Stimulated activated CD4-positive, alpha-beta T cell treated with anti-CD3 and anti-CD28 coated beads, TNF-alpha, amount 100 ng/mL, for 48 hours (primary cell): ENCODE measurements at regions not wholly inside any gene's neighbourhood (a gene's known extent, or its start where the extent isn't known, plus 50 kb on each side); places are given as distances from the start of the nearest gene placed in this dataset.

Experiments
- DNase-seq, 3 donors: peaks; one replicate each; pipeline ENCODE4 v3.0.0-alpha.2; 2020; ENCODE audit warnings: low read depth in 3 of 3

GRCh38 chr2:33903215-33903614 lies 304.1 kb upstream of the FAM98A start:
- DNase-seq: no peak

DNA sequence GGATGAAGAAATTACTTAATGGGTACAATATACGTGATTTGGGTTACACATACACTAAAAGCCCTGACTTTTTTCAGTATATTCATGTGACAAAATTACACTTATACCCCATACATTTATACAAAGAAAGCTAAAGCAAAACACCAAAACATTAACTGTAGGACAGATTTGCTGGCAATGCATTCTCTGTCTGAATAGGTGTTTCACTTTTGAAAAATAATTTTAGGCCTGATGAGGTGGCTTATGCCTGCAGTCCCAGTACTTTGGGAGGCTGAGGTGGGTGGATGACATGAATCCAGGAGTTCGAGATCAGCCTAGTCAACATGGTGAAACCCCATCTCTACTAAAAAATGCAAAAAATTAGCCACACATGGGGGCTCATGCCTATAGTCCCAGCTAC lies 301.5 kb upstream of the FAM98A start:
- no peak for DNase-seq

- no peak for DNase-seq
Measured at GRCh38 chr2:33897741-33898140, 298.6 kb upstream of the FAM98A start.

DNA sequence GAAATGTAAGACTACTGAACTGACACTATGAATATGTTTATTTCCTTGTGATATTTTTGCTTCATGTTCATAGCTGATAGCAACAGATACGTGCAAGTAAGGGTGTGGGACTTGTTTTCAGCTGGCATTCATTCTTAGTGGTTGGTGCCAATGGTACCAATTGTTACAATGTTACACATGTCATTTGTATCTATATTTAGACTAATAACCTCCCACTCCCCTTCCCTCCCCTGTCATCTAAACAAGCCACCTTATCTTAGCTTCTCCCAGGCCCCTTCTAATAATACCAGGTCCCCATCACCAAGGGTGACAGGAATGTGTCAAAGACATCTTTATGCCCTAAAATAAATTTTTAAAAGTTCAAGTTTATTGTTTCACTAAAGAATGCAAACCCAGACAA lies 294.7 kb upstream of the FAM98A start:
- DNase-seq: no peak

- no peak for DNase-seq
Measured at GRCh38 chr2:33891616-33892015, 292.5 kb upstream of the FAM98A start.

- no peak for DNase-seq
Measured at GRCh38 chr2:33890686-33891085, 291.6 kb upstream of the FAM98A start.

DNA sequence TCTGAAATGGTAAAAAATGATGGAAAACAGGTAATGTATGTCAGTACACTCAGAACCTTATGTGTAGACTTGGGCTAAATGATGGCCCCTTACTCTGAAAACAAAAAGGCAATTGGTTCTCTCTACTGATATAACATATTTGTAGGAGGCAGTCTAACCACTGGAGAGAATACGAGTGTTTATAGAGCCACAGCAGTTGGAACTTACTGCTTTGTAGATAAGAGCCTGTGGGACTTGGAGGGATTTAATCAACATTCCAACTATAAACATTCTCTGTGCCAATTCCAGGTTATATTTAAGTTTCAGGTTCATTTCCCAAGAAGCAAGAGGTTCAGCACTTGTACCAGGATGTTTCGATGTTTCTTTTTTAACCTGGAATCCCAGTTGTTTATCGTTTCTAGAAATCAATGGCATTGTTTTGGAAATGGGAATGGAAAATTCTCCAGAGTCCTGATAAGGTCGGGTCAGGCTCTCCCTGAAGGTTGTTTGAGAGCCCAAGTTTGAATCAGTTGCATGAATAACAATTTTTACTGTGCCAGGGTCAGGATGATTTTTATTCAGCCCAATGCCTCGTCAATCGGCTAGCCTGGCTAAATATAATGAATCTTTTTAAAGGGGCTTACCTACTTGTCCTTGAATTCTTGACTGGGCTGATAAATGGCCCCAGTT lies 278.4 kb upstream of the FAM98A start:
- no peak for DNase-seq

- DNase-seq: no peak
Measured at GRCh38 chr2:33873076-33873605, 274.0 kb upstream of the FAM98A start.

DNA sequence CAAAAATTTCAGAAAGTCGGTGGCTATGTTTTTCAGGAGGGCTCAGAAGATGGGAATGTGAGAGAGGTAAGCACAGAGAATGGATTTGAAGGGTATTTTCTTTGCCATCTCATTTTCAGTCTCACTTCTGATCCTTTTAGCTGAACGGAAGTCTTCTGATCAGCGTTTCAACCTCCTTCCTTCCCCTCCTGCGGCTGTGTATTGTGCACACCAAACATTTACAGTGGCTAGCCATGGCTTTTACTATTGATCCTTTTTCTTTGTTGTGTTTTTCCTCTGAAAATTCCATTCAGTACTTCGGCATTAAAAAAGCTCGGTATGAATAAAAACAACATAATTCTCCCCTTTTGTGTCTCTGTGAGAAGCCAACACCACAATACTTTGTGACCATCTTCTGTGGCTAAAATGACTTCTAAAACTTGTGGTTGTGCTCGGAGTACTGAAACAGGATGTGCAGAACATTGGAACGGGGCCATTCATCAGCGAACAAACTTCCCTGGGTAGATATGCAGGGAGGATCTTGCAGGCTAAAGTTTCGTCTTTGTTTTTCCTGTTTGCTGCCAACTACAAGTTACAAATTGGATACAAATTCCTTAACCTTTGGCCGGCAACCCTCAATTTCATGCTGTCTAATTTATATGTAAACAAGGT lies 260.8 kb upstream of the FAM98A start:
- DNase-seq: no peak

DNA sequence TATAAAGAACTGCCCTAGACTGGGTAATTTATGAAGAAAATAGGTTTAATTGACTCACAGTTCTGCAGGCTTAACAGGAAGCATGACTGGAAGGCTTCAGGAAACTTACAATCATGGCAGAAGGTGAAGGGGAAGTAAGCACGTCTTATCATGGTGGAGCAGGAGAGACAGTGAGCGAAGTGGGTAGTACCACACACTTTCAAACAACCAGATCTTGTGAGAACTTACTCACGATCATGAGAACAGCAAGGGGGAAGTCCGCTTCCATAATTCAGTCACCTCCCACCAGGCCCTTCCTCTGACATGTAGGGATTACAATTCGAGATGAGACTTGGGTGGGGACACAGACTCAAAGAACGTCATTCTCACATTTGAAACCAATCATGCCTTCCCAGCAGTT lies 260.1 kb upstream of the FAM98A start:
- DNase-seq: no peak

GRCh38 chr2:33848486-33848885 lies 249.4 kb upstream of the FAM98A start:
- no peak for DNase-seq

DNA sequence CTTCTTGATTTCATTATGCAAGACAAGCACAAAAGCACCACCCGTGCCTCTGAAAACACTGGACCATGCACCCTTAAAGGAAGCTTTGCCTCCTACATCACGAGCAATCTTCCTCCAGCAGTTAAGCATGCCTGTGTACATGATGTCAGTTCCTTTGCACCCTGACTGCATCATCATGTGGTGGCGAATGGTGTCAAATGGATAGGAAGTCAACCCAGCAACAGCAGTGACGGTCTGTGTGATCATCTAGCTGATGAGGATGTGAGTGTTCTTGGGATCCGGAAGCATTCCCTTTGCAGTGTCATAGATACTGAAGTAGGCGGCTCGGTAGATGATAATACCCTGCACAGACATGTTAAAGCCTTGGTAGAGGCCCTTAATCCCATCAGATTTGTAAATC lies 240.7 kb upstream of the FAM98A start:
- no peak for DNase-seq

- DNase-seq: no peak
Measured at GRCh38 chr2:33836628-33837027, 237.5 kb upstream of the FAM98A start.

DNA sequence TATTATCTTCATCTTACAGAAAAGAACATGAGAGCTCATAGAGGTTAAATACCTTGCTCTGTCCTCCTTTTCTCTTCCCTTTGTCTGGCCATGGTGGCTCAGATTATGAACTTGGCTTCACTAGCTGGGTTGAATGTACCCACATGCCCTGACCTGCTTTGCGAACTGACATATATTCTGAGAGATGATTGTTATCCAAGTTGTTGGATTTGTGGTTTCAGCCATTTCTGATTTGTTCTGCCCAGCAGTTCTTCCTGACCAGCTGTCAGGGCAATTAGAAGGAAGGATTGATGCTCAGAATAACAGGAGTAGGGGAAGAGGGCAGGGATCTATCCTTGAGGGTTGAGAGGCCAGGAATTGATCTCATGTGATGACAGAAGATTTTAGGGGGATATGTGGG lies 236.8 kb upstream of the FAM98A start:
- DNase-seq: no peak

GRCh38 chr2:33822964-33823363 lies 223.9 kb upstream of the FAM98A start:
- DNase-seq: no peak

GRCh38 chr2:33812707-33813106 lies 213.6 kb upstream of the FAM98A start:
- no peak for DNase-seq

- no peak for DNase-seq
Measured at GRCh38 chr2:33810046-33810835, 211.1 kb upstream of the FAM98A start.

GRCh38 chr2:33806041-33806440 lies 206.9 kb upstream of the FAM98A start:
- DNase-seq: no peak

DNA sequence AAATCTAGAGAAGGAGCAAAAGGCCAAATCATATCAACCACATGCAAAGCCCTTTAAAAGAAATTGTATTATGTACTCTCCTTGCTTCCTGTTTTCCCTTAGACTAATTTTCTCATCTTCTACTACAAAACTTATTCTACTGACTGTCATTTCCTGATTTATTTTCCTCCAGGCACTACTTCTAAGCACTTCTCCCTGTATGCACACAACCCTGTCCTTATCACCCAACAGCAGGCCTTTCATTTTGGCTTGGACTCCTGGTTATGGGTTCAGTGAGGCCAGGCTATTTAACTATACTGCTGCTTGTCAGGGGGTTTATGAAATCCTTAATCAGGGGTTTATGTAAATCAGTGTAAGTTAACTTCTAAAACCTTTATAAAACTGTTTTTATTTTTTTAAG lies 205.1 kb upstream of the FAM98A start:
- DNase-seq: no peak

DNA sequence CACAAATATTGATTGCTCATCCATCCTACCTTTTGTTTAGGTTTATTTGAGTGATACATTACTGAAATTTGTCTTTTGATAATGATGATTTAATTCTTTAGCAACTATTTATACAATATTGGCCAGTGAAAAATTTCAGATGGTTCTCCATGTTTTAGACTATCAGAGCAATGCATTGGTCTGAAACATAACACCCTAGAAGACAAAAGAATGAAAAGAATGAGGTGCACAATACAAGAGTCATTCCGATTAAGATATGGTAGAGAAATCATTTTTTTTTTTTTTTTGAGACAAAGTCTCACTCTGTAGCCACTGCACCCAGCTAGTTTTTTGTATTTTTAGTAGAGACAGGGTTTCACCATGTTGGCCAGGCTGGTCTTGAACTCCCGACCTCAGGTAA lies 197.4 kb upstream of the FAM98A start:
- no peak for DNase-seq

GRCh38 chr2:33791625-33792024 lies 192.5 kb upstream of the FAM98A start:
- DNase-seq: no peak

GRCh38 chr2:33788044-33788443 lies 188.9 kb upstream of the FAM98A start:
- DNase-seq: no peak

DNA sequence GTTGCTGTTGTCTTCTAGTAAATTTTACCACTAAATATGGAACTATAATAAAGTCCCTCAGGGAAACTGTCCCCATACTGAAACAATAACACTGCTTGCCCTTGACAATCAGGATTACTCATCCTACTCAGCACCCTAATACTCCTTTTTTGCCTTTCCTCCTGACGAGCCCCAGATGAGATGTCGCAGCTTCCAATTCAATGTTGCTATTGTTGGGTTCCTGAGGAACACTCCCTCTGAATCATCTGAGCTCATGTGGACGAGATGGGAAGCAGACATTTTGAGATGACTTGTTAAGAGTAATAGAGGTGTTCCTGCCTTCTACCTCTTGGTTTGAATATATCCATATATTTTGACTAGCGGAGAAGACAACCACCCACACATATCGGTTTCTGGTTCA lies 187.8 kb upstream of the FAM98A start:
- no peak for DNase-seq
